ENCODE measurements at regions not wholly inside any gene's neighbourhood (a gene's known extent, or its start where the extent isn't known, plus 50 kb on each side); places are given as distances from the start of the nearest gene placed in this dataset.

DNA sequence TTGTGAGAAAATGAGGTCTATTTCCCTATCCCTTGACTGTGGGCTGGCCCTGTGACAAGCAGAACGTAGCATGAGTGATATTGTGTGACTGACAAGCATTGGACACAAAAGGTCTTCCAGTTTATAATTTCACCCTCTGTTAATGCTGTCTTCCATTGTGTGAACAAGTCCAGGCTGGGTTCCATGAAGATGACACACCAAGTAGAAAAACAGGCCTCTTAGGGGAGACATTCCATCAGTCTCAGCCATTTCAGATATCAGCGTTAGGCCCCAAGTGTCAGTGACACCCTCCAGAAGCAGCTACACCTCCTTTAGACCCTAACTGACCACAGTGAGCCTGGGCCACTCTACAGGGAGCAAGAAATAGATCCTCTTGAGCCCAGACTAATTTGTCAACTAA lies 511.3 kb downstream of the FBXO15 start:
- H3K36me3 Mint-ChIP-seq (ENCODE audit: low read depth), result no peaks in the 10 kb centered on the region
- peaks cover 2% of the 10 kb centered on the region for H3K27me3 Mint-ChIP-seq (ENCODE audit: insufficient read depth, low read depth, poor library complexity)
- H3K4me1 Mint-ChIP-seq, result peaks cover 5% of the 10 kb centered on the region; the same call in 2 of the 3 replicates
- TF ChIP-seq, protein P1, sequence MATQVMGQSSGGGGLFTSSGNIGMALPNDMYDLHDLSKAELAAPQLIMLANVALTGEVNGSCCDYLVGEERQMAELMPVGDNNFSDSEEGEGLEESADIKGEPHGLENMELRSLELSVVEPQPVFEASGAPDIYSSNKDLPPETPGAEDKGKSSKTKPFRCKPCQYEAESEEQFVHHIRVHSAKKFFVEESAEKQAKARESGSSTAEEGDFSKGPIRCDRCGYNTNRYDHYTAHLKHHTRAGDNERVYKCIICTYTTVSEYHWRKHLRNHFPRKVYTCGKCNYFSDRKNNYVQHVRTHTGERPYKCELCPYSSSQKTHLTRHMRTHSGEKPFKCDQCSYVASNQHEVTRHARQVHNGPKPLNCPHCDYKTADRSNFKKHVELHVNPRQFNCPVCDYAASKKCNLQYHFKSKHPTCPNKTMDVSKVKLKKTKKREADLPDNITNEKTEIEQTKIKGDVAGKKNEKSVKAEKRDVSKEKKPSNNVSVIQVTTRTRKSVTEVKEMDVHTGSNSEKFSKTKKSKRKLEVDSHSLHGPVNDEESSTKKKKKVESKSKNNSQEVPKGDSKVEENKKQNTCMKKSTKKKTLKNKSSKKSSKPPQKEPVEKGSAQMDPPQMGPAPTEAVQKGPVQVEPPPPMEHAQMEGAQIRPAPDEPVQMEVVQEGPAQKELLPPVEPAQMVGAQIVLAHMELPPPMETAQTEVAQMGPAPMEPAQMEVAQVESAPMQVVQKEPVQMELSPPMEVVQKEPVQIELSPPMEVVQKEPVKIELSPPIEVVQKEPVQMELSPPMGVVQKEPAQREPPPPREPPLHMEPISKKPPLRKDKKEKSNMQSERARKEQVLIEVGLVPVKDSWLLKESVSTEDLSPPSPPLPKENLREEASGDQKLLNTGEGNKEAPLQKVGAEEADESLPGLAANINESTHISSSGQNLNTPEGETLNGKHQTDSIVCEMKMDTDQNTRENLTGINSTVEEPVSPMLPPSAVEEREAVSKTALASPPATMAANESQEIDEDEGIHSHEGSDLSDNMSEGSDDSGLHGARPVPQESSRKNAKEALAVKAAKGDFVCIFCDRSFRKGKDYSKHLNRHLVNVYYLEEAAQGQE (IDR thresholded peaks at IDR 0.05; ENCODE audit: unreplicated experiment), result no peak
- no peak for TF ChIP-seq STAT1 (IDR thresholded peaks at IDR 0.05; ENCODE audit: unreplicated experiment)
- no peak for TF ChIP-seq POLR2AphosphoS5 (IDR thresholded peaks at IDR 0.05; ENCODE audit: low read depth)
- TF ChIP-seq JUNB (IDR thresholded peaks at IDR 0.05; ENCODE audit: unreplicated experiment), result no peak
- TF ChIP-seq NANOG (IDR thresholded peaks at IDR 0.05; ENCODE audit: borderline replicate concordance), result no peak
- TF ChIP-seq EZH2phosphoT487 (IDR thresholded peaks at IDR 0.05; ENCODE audit: unreplicated experiment), result no peak
- TF ChIP-seq ETS1 (IDR thresholded peaks at IDR 0.05), result no peak
- TF ChIP-seq CREB1 (CRISPR knock-in tag; IDR thresholded peaks at IDR 0.05; ENCODE audit: low read depth), result no peak
- TF ChIP-seq ZNF114 (CRISPR knock-in tag; IDR thresholded peaks at IDR 0.05), result no peak
- no peak for TF ChIP-seq ZNF331 (CRISPR knock-in tag; IDR thresholded peaks at IDR 0.05; ENCODE audit: low read depth)
- no peak for TF ChIP-seq CTCF (conservative IDR thresholded peaks at IDR 0.05; ENCODE audit: low read depth in 2 of 2)
- TF ChIP-seq, protein P2, sequence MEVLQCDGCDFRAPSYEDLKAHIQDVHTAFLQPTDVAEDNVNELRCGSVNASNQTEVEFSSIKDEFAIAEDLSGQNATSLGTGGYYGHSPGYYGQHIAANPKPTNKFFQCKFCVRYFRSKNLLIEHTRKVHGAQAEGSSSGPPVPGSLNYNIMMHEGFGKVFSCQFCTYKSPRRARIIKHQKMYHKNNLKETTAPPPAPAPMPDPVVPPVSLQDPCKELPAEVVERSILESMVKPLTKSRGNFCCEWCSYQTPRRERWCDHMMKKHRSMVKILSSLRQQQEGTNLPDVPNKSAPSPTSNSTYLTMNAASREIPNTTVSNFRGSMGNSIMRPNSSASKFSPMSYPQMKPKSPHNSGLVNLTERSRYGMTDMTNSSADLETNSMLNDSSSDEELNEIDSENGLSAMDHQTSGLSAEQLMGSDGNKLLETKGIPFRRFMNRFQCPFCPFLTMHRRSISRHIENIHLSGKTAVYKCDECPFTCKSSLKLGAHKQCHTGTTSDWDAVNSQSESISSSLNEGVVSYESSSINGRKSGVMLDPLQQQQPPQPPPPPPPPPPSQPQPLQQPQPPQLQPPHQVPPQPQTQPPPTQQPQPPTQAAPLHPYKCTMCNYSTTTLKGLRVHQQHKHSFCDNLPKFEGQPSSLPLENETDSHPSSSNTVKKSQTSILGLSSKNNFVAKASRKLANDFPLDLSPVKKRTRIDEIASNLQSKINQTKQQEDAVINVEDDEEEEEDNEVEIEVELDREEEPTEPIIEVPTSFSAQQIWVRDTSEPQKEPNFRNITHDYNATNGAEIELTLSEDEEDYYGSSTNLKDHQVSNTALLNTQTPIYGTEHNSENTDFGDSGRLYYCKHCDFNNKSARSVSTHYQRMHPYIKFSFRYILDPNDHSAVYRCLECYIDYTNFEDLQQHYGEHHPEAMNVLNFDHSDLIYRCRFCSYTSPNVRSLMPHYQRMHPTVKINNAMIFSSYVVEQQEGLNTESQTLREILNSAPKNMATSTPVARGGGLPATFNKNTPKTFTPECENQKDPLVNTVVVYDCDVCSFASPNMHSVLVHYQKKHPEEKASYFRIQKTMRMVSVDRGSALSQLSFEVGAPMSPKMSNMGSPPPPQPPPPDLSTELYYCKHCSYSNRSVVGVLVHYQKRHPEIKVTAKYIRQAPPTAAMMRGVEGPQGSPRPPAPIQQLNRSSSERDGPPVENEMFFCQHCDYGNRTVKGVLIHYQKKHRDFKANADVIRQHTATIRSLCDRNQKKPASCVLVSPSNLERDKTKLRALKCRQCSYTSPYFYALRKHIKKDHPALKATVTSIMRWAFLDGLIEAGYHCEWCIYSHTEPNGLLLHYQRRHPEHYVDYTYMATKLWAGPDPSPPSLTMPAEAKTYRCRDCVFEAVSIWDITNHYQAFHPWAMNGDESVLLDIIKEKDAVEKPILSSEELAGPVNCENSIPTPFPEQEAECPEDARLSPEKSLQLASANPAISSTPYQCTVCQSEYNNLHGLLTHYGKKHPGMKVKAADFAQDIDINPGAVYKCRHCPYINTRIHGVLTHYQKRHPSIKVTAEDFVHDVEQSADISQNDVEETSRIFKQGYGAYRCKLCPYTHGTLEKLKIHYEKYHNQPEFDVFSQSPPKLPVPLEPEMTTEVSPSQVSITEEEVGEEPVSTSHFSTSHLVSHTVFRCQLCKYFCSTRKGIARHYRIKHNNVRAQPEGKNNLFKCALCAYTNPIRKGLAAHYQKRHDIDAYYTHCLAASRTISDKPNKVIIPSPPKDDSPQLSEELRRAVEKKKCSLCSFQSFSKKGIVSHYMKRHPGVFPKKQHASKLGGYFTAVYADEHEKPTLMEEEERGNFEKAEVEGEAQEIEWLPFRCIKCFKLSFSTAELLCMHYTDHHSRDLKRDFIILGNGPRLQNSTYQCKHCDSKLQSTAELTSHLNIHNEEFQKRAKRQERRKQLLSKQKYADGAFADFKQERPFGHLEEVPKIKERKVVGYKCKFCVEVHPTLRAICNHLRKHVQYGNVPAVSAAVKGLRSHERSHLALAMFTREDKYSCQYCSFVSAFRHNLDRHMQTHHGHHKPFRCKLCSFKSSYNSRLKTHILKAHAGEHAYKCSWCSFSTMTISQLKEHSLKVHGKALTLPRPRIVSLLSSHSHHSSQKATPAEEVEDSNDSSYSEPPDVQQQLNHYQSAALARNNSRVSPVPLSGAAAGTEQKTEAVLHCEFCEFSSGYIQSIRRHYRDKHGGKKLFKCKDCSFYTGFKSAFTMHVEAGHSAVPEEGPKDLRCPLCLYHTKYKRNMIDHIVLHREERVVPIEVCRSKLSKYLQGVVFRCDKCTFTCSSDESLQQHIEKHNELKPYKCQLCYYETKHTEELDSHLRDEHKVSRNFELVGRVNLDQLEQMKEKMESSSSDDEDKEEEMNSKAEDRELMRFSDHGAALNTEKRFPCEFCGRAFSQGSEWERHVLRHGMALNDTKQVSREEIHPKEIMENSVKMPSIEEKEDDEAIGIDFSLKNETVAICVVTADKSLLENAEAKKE (CRISPR knock-in tag; IDR thresholded peaks at IDR 0.05), result no peak
- no peak for TF ChIP-seq EZH2 (IDR thresholded peaks at IDR 0.05; ENCODE audit: low read depth, unreplicated experiment)
- Histone ChIP-seq H3K4me2 (no peak overlapping the region), H2AFZ (peak overlapping the region; percentile 23; the same call in 1 of the 2 replicates), H3K9me2 (ENCODE audit: insufficient read depth) (no peaks in the 10 kb centered on the region), H3K36me3 (ENCODE audit: insufficient read depth) (no peaks in the 10 kb centered on the region), H3K27ac (ENCODE audit: low read depth) (no peak overlapping the region), H4K20me1 (replicated peaks; ENCODE audit: insufficient read depth) (no peaks in the 10 kb centered on the region), H3K79me2 (replicated peaks; ENCODE audit: insufficient read depth) (no peaks in the 10 kb centered on the region), H3K4me3 (no peak overlapping the region), H3F3A (replicated peaks; ENCODE audit: low read depth) (no peaks in the 10 kb centered on the region), H3K4me1 (ENCODE audit: insufficient read depth) (no peaks in the 10 kb centered on the region), H3K27me3 (ENCODE audit: insufficient read depth) (no peaks in the 10 kb centered on the region)
- ATAC-seq, result no peak
- no peak overlapping the region for H3K4me3 Mint-ChIP-seq
- H3K9me3 Mint-ChIP-seq, result no peaks in the 10 kb centered on the region
- H3K27ac Mint-ChIP-seq, result no peak overlapping the region
- no peak for DNase-seq (ENCODE audit: low spot score)

Measured in GM23338 (cell line).